Loucy (cell line): ENCODE measurements at regions not wholly inside any gene's neighbourhood (a gene's known extent, or its start where the extent isn't known, plus 50 kb on each side); places are given as distances from the start of the nearest gene placed in this dataset.

Source experiments
- H2AFZ ChIP-seq: fragments of 200-600 bp; sonication (generic); 2 replicates; pipeline ENCODE4 v1.6.0; 2016; ENCODE audit warnings: antibody characterized with exemption, mild to moderate bottlenecking, low read length, moderate library complexity
- H3F3A ChIP-seq: fragments of 200-600 bp; 2 replicates; pipeline ENCODE4 v1.6.0; 2016; ENCODE audit warnings: antibody characterized with exemption, low read depth, mild to moderate bottlenecking
- H3K27me3 ChIP-seq: fragments of 200-600 bp; sonication (generic); 2 replicates; pipeline ENCODE4 v1.6.1; 2014; ENCODE audit warnings: low read length, mild to moderate bottlenecking; ENCODE audit not compliant: insufficient read depth, poor library complexity, severe bottlenecking
- H3K36me3 ChIP-seq: fragments of 200-600 bp; sonication (generic); 2 replicates; pipeline ENCODE4 v1.6.1; 2016; ENCODE audit warnings: low read length; ENCODE audit not compliant: insufficient read depth
- H3K4me1 ChIP-seq: fragments of 200-600 bp; sonication (generic); 2 replicates; pipeline ENCODE4 v1.5.1; 2014; ENCODE audit warnings: low read length, mild to moderate bottlenecking; ENCODE audit not compliant: insufficient read depth, poor library complexity, severe bottlenecking
- H3K4me2 ChIP-seq: fragments of 200-600 bp; sonication (generic); 2 replicates; pipeline ENCODE4 v1.6.0; 2014; ENCODE audit warnings: antibody characterized with exemption, low read length, low read depth, mild to moderate bottlenecking; ENCODE audit not compliant: poor library complexity, severe bottlenecking
- H3K4me3 ChIP-seq: fragments of 200-600 bp; sonication (generic); 2 replicates; pipeline ENCODE4 v1.5.1; 2014; ENCODE audit warnings: low read length, mild to moderate bottlenecking, mixed read lengths; ENCODE audit not compliant: poor library complexity, severe bottlenecking
- H3K79me2 ChIP-seq: fragments of 200-600 bp; sonication (generic); 2 replicates; pipeline ENCODE4 v1.6.1; 2014; ENCODE audit warnings: low read length; ENCODE audit not compliant: insufficient read depth
- H3K9ac ChIP-seq: fragments of 200-600 bp; sonication (generic); 2 replicates; pipeline ENCODE4 v1.6.0; 2014; ENCODE audit warnings: mild to moderate bottlenecking, low read depth, low read length, moderate library complexity; ENCODE audit not compliant: poor library complexity, severe bottlenecking
- H3K9me2 ChIP-seq: fragments of 200-600 bp; sonication (generic); replicated peaks from 2 replicates; pipeline ENCODE4 v1.6.1; 2016; ENCODE audit warnings: low read depth, low read length, mixed read lengths
- H3K9me3 ChIP-seq: fragments of 200-600 bp; sonication (generic); 2 replicates; pipeline ENCODE4 v1.6.1; 2014; ENCODE audit warnings: mild to moderate bottlenecking, antibody characterized with exemption, low read length, low read depth; ENCODE audit not compliant: insufficient read depth
- H4K20me1 ChIP-seq: fragments of 200-600 bp; sonication (generic); 2 replicates; pipeline ENCODE4 v1.6.0; 2014; ENCODE audit warnings: antibody characterized with exemption, low read length, mild to moderate bottlenecking; ENCODE audit not compliant: insufficient read depth, poor library complexity, severe bottlenecking
- EZH2phosphoT487 ChIP-seq: fragments of 200-600 bp; IDR thresholded peaks from 2 replicates; pipeline ENCODE4 v1.6.1; 2018; ENCODE audit warnings: antibody characterized with exemption, mild to moderate bottlenecking, moderate library complexity, borderline replicate concordance
- TF ChIP-seq, protein P1 (sequence below): fragments of 200-600 bp; sonication (generic); conservative IDR thresholded peaks from 2 replicates; pipeline ENCODE4 v1.5.1; 2014; ENCODE audit warnings: mild to moderate bottlenecking, antibody characterized with exemption, low read length

DNA sequence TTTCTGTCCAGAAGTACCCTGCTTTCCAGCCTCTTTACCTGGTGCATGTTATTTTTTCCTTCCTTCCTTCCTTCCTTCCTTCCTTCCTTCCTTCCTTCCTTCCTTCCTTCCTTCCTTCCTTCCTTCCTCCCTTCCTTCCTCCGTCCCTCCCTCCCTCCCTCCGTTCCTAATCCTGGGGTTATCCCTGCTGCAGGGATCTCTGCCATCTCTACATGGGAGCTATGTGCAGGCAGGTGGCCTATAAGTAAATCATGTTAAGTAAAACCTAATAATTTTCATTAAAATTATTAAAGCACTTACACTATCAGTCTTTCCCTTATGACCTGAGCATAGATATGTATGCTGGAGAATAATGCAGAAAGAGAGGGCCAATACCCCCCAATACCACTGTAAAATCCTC, 351.9 kb downstream of the ZSWIM6 start:
- Histone ChIP-seq H3K9ac (no peak overlapping the region), H2AFZ (no peak overlapping the region), H3K9me3 (no peaks in the 10 kb centered on the region), H3K79me2 (no peaks in the 10 kb centered on the region), H3K27me3 (no peaks in the 10 kb centered on the region), H3F3A (no peaks in the 10 kb centered on the region), H3K36me3 (no peaks in the 10 kb centered on the region), H4K20me1 (no peaks in the 10 kb centered on the region), H3K9me2 (no peaks in the 10 kb centered on the region), H3K4me3 (no peak overlapping the region), H3K4me1 (no peaks in the 10 kb centered on the region), H3K4me2 (no peak overlapping the region)
- TF ChIP-seq, protein P1, sequence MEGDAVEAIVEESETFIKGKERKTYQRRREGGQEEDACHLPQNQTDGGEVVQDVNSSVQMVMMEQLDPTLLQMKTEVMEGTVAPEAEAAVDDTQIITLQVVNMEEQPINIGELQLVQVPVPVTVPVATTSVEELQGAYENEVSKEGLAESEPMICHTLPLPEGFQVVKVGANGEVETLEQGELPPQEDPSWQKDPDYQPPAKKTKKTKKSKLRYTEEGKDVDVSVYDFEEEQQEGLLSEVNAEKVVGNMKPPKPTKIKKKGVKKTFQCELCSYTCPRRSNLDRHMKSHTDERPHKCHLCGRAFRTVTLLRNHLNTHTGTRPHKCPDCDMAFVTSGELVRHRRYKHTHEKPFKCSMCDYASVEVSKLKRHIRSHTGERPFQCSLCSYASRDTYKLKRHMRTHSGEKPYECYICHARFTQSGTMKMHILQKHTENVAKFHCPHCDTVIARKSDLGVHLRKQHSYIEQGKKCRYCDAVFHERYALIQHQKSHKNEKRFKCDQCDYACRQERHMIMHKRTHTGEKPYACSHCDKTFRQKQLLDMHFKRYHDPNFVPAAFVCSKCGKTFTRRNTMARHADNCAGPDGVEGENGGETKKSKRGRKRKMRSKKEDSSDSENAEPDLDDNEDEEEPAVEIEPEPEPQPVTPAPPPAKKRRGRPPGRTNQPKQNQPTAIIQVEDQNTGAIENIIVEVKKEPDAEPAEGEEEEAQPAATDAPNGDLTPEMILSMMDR: no peak
- TF ChIP-seq EZH2phosphoT487: no peak

DNA sequence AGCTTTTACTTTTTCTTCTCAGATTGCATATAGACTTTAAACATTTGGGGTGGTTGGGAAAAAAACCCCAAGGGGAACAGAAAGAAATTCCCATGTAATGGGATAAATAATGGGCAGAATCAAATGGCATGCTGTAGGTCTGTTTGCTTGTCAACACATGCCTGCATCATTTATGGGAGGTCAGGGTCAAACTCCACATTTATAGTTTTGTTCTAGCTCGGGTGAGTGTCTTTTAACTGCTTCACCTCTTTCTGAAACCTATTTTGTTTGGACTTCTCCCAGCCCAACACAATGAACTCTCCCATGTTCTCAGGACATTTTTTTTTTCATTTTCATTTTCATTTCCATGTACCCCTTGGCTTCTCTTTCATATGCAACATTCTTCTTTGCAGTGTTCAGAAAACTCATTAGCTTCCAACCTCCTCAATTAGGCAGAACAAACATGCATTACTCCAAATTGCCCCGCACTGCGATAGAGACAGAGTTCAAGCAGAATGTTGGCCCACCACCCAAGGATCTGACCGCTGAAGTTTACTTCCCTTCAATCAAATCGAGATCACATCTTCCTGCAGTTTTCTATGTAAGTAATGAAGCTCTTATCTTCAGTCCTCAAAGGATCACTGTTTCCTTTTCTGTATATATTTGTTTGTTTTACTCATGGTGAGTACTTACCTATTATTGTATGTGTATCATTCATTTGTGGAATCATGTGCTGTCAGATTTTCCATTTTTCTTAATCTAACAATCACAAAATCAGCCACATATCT, 354.6 kb downstream of the ZSWIM6 start:
- Histone ChIP-seq H3K9me3 (no peaks in the 10 kb centered on the region), H3K36me3 (no peaks in the 10 kb centered on the region), H2AFZ (no peak overlapping the region), H3K9me2 (no peaks in the 10 kb centered on the region), H3K4me1 (no peaks in the 10 kb centered on the region), H3K9ac (no peak overlapping the region), H3K79me2 (no peaks in the 10 kb centered on the region), H3K4me2 (no peak overlapping the region), H3F3A (no peaks in the 10 kb centered on the region), H3K4me3 (no peak overlapping the region), H3K27me3 (no peaks in the 10 kb centered on the region), H4K20me1 (no peaks in the 10 kb centered on the region)
- no peak for TF ChIP-seq EZH2phosphoT487
- TF ChIP-seq, protein P1: no peak

DNA sequence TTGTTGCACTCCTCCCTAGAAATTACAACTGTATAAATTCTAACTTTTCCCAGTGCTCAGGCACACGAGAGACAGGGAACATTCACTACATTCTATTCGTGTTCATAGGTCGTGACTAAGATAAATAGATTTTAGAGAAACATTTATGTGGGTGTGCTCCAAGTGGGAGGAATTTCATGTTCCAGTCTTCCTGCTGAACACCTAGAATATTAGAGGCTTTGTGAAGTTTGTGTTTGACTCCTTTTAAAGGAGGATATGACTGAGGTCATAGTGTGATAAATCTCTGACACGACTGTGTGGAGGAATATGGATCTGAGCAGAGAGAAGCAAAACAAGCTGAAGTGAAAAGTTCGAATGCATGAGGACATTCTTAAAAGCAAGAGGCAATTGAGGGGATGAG, 355.3 kb downstream of the ZSWIM6 start:
- no peaks in the 10 kb centered on the region for H3K79me2 ChIP-seq
- H3K27me3 ChIP-seq: no peaks in the 10 kb centered on the region
- no peaks in the 10 kb centered on the region for H3K9me2 ChIP-seq
- H4K20me1 ChIP-seq: no peaks in the 10 kb centered on the region
- no peak overlapping the region for H3K4me2 ChIP-seq
- TF ChIP-seq, protein P1: no peak
- TF ChIP-seq EZH2phosphoT487: no peak
- H3K4me1 ChIP-seq: no peaks in the 10 kb centered on the region
- H3K9me3 ChIP-seq: no peaks in the 10 kb centered on the region
- H3F3A ChIP-seq: no peaks in the 10 kb centered on the region
- no peak overlapping the region for H3K9ac ChIP-seq
- H3K36me3 ChIP-seq: no peaks in the 10 kb centered on the region
- H2AFZ ChIP-seq: no peak overlapping the region
- no peak overlapping the region for H3K4me3 ChIP-seq
